ENCODE measurements at regions not wholly inside any gene's neighbourhood (a gene's known extent, or its start where the extent isn't known, plus 50 kb on each side); places are given as distances from the start of the nearest gene placed in this dataset.

GRCh38 chr2:161039071-161039470 lies 121.2 kb upstream of the TANK start:
- WGBS (ENCODE audit: insufficient coverage): 78% methylated on average over 1 of the region's 5 CpGs
- H3K9me3 ChIP-seq (replicated peaks in 1 of 2; ENCODE audit: control insufficient read depth in 1 of 2, insufficient read depth in 1 of 2, low read length in 2 of 2): no peaks in the 10 kb centered on the region
- H3K27ac Mint-ChIP-seq: no peak overlapping the region
- no peaks in the 10 kb centered on the region for H3K79me2 ChIP-seq (ENCODE audit: insufficient read depth, low read length)
- no peak overlapping the region for H2AFZ ChIP-seq (ENCODE audit: insufficient read depth, low read depth, low read length, poor library complexity, severe bottlenecking)
- H3K36me3 ChIP-seq (replicated peaks in 1 of 2; ENCODE audit: control insufficient read depth in 1 of 2, insufficient read depth in 2 of 2, low read length in 2 of 2): no peaks in the 10 kb centered on the region
- no peaks in the 10 kb centered on the region for H4K20me1 ChIP-seq (ENCODE audit: insufficient read depth, low read length)
- no peak overlapping the region for H3K4me3 Mint-ChIP-seq
- no peak overlapping the region for H3K9ac ChIP-seq (ENCODE audit: insufficient read depth, low read length, poor library complexity, severe bottlenecking)
- peaks cover 0 to 13% (median 5%) of the 10 kb centered on the region in 3 donors for H3K27me3 Mint-ChIP-seq (ENCODE audit: low read depth in 3 of 3)
- peaks cover 0 to 6% (median 3%) of the 10 kb centered on the region in 7 donors for H3K9me3 Mint-ChIP-seq
- intact Hi-C loops (cut with micrococcal nuclease): no loop called here
- no peak overlapping the region for H3K4me3 ChIP-seq (replicated peaks in 1 of 3; ENCODE audit: low read depth in 2 of 3, low read length in 3 of 3)
- H3K4me1 ChIP-seq (ENCODE audit: control insufficient read depth in 1 of 2, insufficient read depth in 2 of 2, low read length in 2 of 2): no peaks in the 10 kb centered on the region
- H3K36me3 Mint-ChIP-seq: no peaks in the 10 kb centered on the region
- H3K4me1 Mint-ChIP-seq: no peaks in the 10 kb centered on the region
- no peak overlapping the region for H3K27ac ChIP-seq (ENCODE audit: low read depth in 1 of 2, low read length in 2 of 2)
- H3K27me3 ChIP-seq (ENCODE audit: control insufficient read depth in 2 of 2, insufficient read depth in 2 of 2, low read length in 2 of 2): no peaks in the 10 kb centered on the region
- H3K4me2 ChIP-seq (replicated peaks; ENCODE audit: extremely low read depth, low read length, poor library complexity, severe bottlenecking): no peak overlapping the region
- DNase-seq: no peak
- TF ChIP-seq, protein P1, sequence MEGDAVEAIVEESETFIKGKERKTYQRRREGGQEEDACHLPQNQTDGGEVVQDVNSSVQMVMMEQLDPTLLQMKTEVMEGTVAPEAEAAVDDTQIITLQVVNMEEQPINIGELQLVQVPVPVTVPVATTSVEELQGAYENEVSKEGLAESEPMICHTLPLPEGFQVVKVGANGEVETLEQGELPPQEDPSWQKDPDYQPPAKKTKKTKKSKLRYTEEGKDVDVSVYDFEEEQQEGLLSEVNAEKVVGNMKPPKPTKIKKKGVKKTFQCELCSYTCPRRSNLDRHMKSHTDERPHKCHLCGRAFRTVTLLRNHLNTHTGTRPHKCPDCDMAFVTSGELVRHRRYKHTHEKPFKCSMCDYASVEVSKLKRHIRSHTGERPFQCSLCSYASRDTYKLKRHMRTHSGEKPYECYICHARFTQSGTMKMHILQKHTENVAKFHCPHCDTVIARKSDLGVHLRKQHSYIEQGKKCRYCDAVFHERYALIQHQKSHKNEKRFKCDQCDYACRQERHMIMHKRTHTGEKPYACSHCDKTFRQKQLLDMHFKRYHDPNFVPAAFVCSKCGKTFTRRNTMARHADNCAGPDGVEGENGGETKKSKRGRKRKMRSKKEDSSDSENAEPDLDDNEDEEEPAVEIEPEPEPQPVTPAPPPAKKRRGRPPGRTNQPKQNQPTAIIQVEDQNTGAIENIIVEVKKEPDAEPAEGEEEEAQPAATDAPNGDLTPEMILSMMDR (IDR thresholded peaks at IDR 0.05): no peak

DNA sequence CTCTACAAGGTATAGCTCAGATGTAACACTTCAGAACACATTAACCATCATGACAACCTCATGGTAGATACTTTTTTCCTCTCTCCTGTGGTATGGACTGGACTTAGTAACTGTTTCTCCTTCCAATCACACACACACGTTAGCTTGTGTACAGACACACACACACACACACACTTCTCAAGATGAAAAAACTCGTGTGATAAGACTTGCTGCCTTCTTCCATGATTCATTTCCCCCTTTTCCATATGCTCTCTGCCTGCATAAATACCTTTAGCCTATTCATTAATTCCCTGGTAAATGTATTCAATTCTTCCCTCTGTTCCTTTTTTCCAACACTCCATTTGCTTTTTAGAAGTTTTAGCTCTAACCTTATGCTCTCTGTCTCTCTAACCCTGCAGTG lies 118.9 kb upstream of the TANK start:
- H3K27me3 Mint-ChIP-seq (ENCODE audit: low read depth in 3 of 3): peaks cover 0 to 9% (median 7%) of the 10 kb centered on the region in 3 donors
- no peak overlapping the region for H3K27ac Mint-ChIP-seq
- H3K9ac ChIP-seq (ENCODE audit: insufficient read depth, low read length, poor library complexity, severe bottlenecking): no peak overlapping the region
- no peak overlapping the region for H3K27ac ChIP-seq (ENCODE audit: low read depth in 1 of 2, low read length in 2 of 2)
- no peaks in the 10 kb centered on the region for H3K27me3 ChIP-seq (ENCODE audit: control insufficient read depth in 2 of 2, insufficient read depth in 2 of 2, low read length in 2 of 2)
- TF ChIP-seq, protein P1 (IDR thresholded peaks at IDR 0.05): no peak
- no peaks in the 10 kb centered on the region for H3K9me3 ChIP-seq (replicated peaks in 1 of 2; ENCODE audit: control insufficient read depth in 1 of 2, insufficient read depth in 1 of 2, low read length in 2 of 2)
- H4K20me1 ChIP-seq (ENCODE audit: insufficient read depth, low read length): no peaks in the 10 kb centered on the region
- H3K79me2 ChIP-seq (ENCODE audit: insufficient read depth, low read length): no peaks in the 10 kb centered on the region
- no peaks in the 10 kb centered on the region for H3K36me3 Mint-ChIP-seq
- no peak overlapping the region for H3K4me3 Mint-ChIP-seq
- no peaks in the 10 kb centered on the region for H3K36me3 ChIP-seq (replicated peaks in 1 of 2; ENCODE audit: control insufficient read depth in 1 of 2, insufficient read depth in 2 of 2, low read length in 2 of 2)
- H3K4me2 ChIP-seq (replicated peaks; ENCODE audit: extremely low read depth, low read length, poor library complexity, severe bottlenecking): no peak overlapping the region
- H3K4me1 Mint-ChIP-seq: no peaks in the 10 kb centered on the region
- peaks cover 0 to 1% (median 0%) of the 10 kb centered on the region in 7 donors for H3K9me3 Mint-ChIP-seq
- no peak overlapping the region for H2AFZ ChIP-seq (ENCODE audit: insufficient read depth, low read depth, low read length, poor library complexity, severe bottlenecking)
- H3K4me1 ChIP-seq (ENCODE audit: control insufficient read depth in 1 of 2, insufficient read depth in 2 of 2, low read length in 2 of 2): no peaks in the 10 kb centered on the region
- WGBS (ENCODE audit: insufficient coverage): 60% methylated on average over 2 of the region's 2 CpGs
- no peak for DNase-seq
- no peak overlapping the region for H3K4me3 ChIP-seq (replicated peaks in 1 of 3; ENCODE audit: low read depth in 2 of 3, low read length in 3 of 3)
- intact Hi-C loops (cut with micrococcal nuclease): no loop called here

Data from CD14-positive monocyte (primary cell).